ENCODE measurements at regions not wholly inside any gene's neighbourhood (a gene's known extent, or its start where the extent isn't known, plus 50 kb on each side); places are given as distances from the start of the nearest gene placed in this dataset.

DNA sequence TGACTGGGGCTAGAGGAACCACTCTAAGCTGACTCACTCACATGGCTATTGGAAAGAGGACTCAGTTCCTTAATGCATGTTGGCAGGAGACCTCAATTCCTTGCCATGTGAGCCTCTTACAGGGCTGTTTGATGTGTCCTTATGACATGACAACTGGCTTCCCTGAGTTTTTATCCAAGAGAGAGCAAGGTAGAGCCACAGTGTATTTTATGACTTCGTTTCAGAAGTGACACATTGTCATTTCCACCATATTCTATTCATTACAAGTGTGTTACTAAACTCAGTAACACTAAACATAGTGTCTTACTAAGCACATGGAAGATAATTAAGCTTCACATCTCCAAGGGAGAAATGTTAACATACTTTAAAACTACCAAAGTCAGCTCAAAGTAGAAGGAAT is 98.2 kb downstream of the ZNF777 start:
- Histone ChIP-seq H3K9me3 (peaks cover 0 to 57% (median 0%) of the 10 kb centered on the region in 3 donors), H3K36me3 (no peaks in the 10 kb centered on the region)
- WGBS, 2 donors (ENCODE audit: low coverage in 1 of 2) = 0% methylated on average over 1 of the region's 1 CpG; no CpG with 5 or more reads in 1 of the 2 donors

GRCh38 chr7:149367418-149368180 is 93.3 kb downstream of the ZNF777 start:
- WGBS, 2 donors (ENCODE audit: low coverage in 1 of 2) = no CpG with 5 or more reads among the region's 2 CpGs
- ATAC-seq = no peak

More for the DNA sequence above, 98.2 kb downstream of the ZNF777 start:
- H3K27me3 ChIP-seq = peaks cover 7% of the 10 kb centered on the region
- no peak for ATAC-seq
- H3K27ac ChIP-seq = no peak overlapping the region
- no peak overlapping the region for H3K4me3 ChIP-seq
- H3K4me1 ChIP-seq = no peaks in the 10 kb centered on the region
- no peak for TF ChIP-seq EP300 (IDR thresholded peaks at IDR 0.05)
- TF ChIP-seq POLR2AphosphoS5 (IDR thresholded peaks at IDR 0.05) = no peak
- TF ChIP-seq POLR2A (IDR thresholded peaks at IDR 0.05) = no peak
- TF ChIP-seq CTCF (IDR thresholded peaks at IDR 0.05) = no peak

DNA sequence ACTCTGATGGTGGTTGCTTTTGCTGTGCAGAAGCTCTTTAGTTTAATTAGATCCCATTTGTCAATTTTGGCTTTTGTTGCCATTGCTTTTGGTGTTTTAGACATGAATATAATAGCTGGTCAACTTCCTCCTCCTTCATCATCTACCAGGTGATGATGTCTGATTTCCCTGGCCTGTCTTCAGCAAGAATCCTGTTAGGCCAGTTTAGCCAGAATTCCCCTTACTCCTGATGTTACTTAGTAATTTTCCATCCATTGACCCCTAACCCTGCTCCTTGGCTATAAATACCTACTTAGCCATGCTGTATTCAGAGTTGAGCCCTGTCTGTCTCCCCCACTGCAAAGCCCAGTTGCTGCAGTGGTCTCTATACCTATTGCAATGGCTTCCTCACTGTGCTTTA is 91.4 kb downstream of the ZNF777 start:
- H3K27me3 ChIP-seq = no peaks in the 10 kb centered on the region
- H3K9me3 ChIP-seq = peaks cover 0 to 18% (median 0%) of the 10 kb centered on the region in 3 donors
- no peak for ATAC-seq
- no peak overlapping the region for H3K27ac ChIP-seq
- TF ChIP-seq CTCF (IDR thresholded peaks at IDR 0.05) (no peak), POLR2A (IDR thresholded peaks at IDR 0.05) (no peak), EP300 (IDR thresholded peaks at IDR 0.05) (no peak), POLR2AphosphoS5 (IDR thresholded peaks at IDR 0.05) (no peak)
- H3K4me1 ChIP-seq = no peaks in the 10 kb centered on the region
- no peak overlapping the region for H3K4me3 ChIP-seq
- H3K36me3 ChIP-seq = no peaks in the 10 kb centered on the region

More at GRCh38 chr7:149367418-149368180, 93.3 kb downstream of the ZNF777 start:
- no peaks in the 10 kb centered on the region for H3K36me3 ChIP-seq
- H3K27me3 ChIP-seq = no peaks in the 10 kb centered on the region
- no peak overlapping the region for H3K27ac ChIP-seq
- H3K9me3 ChIP-seq = peaks cover 0 to 20% (median 0%) of the 10 kb centered on the region in 3 donors
- H3K4me1 ChIP-seq = no peaks in the 10 kb centered on the region
- TF ChIP-seq POLR2AphosphoS5 (IDR thresholded peaks at IDR 0.05) (no peak), POLR2A (IDR thresholded peaks at IDR 0.05) (no peak), EP300 (IDR thresholded peaks at IDR 0.05) (no peak)
- no peak overlapping the region for H3K4me3 ChIP-seq

DNA sequence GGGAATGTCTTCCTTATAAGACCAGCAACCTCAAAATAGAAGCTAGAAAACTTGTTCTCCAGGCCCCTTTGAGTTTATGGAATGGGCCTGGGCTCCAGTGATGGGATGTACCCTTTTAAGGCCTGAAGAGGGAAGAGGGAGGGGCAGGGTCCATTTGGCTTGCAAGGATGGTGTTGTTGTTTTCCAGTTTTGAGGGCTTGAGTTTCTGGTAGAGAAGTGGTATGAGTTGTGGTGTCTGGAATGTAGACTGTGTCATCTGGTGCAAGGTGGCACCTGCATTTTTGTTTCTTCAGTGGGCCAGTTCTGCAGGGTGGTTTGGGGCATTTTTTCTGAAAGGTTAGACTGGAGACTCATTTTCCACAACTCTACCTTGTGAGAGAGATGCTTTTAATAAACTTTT is 90.1 kb downstream of the ZNF777 start:
- Histone ChIP-seq H3K27me3 (no peaks in the 10 kb centered on the region), H3K4me1 (no peaks in the 10 kb centered on the region), H3K9me3 (peaks cover 0 to 7% (median 0%) of the 10 kb centered on the region in 3 donors), H3K36me3 (no peaks in the 10 kb centered on the region), H3K27ac (no peak overlapping the region), H3K4me3 (no peak overlapping the region)
- TF ChIP-seq POLR2AphosphoS5 (IDR thresholded peaks at IDR 0.05) (no peak), CTCF (IDR thresholded peaks at IDR 0.05) (no peak), POLR2A (IDR thresholded peaks at IDR 0.05) (no peak), EP300 (IDR thresholded peaks at IDR 0.05) (no peak)
- no peak for ATAC-seq

GRCh38 chr7:149373089-149373488 is 87.8 kb downstream of the ZNF777 start:
- no peak for TF ChIP-seq EP300 (IDR thresholded peaks at IDR 0.05)
- no peak for TF ChIP-seq CTCF (IDR thresholded peaks at IDR 0.05)
- TF ChIP-seq POLR2AphosphoS5 (IDR thresholded peaks at IDR 0.05) = no peak
- TF ChIP-seq POLR2A (IDR thresholded peaks at IDR 0.05) = no peak
- Histone ChIP-seq H3K4me1 (no peaks in the 10 kb centered on the region), H3K4me3 (no peak overlapping the region), H3K27me3 (no peaks in the 10 kb centered on the region), H3K36me3 (no peaks in the 10 kb centered on the region), H3K9me3 (peaks cover 0 to 17% (median 0%) of the 10 kb centered on the region in 3 donors), H3K27ac (no peak overlapping the region)
- no peak for ATAC-seq
- whole genome bisulfite sequencing, 2 donors (ENCODE audit: low coverage in 1 of 2) = 80% methylated on average over 1 of the region's 1 CpG; no CpG with 5 or more reads in 1 of the 2 donors

Data from gastroesophageal sphincter (tissue), 4 donors.